HG02852 (cell line): ENCODE measurements at regions not wholly inside any gene's neighbourhood (a gene's known extent, or its start where the extent isn't known, plus 50 kb on each side); places are given as distances from the start of the nearest gene placed in this dataset.

ENCODE experiments used
- ATAC-seq: cut with Tn5 transposase; IDR thresholded peaks from one replicate; pipeline ENCODE4 v1.9.1; 2021; ENCODE audit warnings: mild to moderate bottlenecking, moderate library complexity; ENCODE audit not compliant: unreplicated experiment

GRCh38 chr16:86444261-86444660 lies 66.1 kb upstream of the FOXF1 start:
- no peak for ATAC-seq

GRCh38 chr16:86444661-86445060 lies 65.7 kb upstream of the FOXF1 start:
- ATAC-seq = no peak

GRCh38 chr16:86446279-86446678 lies 64.0 kb upstream of the FOXF1 start:
- no peak for ATAC-seq

- ATAC-seq = no peak
These were observed 63.1 kb upstream of the FOXF1 start for GRCh38 chr16:86447228-86447627.

GRCh38 chr16:86448306-86448890 lies 61.9 kb upstream of the FOXF1 start:
- ATAC-seq = no peak

GRCh38 chr16:86449446-86450095 lies 60.8 kb upstream of the FOXF1 start:
- ATAC-seq = no peak

GRCh38 chr16:86450691-86451090 lies 59.6 kb upstream of the FOXF1 start:
- no peak for ATAC-seq

GRCh38 chr16:86452451-86452850 lies 57.9 kb upstream of the FOXF1 start:
- no peak for ATAC-seq

GRCh38 chr16:86455116-86455515 lies 55.2 kb upstream of the FOXF1 start:
- ATAC-seq = no peak

GRCh38 chr16:86455640-86456039 lies 54.7 kb upstream of the FOXF1 start:
- ATAC-seq = no peak

GRCh38 chr16:86457501-86458148 lies 52.7 kb upstream of the FOXF1 start:
- ATAC-seq = no peak

- no peak for ATAC-seq
These were observed 52.1 kb upstream of the FOXF1 start for GRCh38 chr16:86458149-86458777.

- no peak for ATAC-seq
These were observed 51.1 kb upstream of the FOXF1 start for GRCh38 chr16:86459266-86459665.
